ENCODE measurements at regions not wholly inside any gene's neighbourhood (a gene's known extent, or its start where the extent isn't known, plus 50 kb on each side); places are given as distances from the start of the nearest gene placed in this dataset.

- TF ChIP-seq, protein P1, sequence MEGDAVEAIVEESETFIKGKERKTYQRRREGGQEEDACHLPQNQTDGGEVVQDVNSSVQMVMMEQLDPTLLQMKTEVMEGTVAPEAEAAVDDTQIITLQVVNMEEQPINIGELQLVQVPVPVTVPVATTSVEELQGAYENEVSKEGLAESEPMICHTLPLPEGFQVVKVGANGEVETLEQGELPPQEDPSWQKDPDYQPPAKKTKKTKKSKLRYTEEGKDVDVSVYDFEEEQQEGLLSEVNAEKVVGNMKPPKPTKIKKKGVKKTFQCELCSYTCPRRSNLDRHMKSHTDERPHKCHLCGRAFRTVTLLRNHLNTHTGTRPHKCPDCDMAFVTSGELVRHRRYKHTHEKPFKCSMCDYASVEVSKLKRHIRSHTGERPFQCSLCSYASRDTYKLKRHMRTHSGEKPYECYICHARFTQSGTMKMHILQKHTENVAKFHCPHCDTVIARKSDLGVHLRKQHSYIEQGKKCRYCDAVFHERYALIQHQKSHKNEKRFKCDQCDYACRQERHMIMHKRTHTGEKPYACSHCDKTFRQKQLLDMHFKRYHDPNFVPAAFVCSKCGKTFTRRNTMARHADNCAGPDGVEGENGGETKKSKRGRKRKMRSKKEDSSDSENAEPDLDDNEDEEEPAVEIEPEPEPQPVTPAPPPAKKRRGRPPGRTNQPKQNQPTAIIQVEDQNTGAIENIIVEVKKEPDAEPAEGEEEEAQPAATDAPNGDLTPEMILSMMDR (IDR thresholded peaks at IDR 0.05; ENCODE audit: low read depth, low read length) = no peak
- no peak for TF ChIP-seq EZH2phosphoT487 (IDR thresholded peaks at IDR 0.05; ENCODE audit: low read depth)
Observed at GRCh38 chr2:172262486-172262885, 159.8 kb upstream of the DLX2 start.

Data from OCI-LY3 (cell line).